Fibroblast of villous mesenchyme (primary cell): ENCODE measurements at regions not wholly inside any gene's neighbourhood (a gene's known extent, or its start where the extent isn't known, plus 50 kb on each side); places are given as distances from the start of the nearest gene placed in this dataset.
A peak's percentile ranks its signal among the peaks of the same experiment; 100 is the strongest.

Experiments used
- DNase-seq: peaks from one replicate; pipeline ENCODE4 v3.0.0-alpha.2; 2010; ENCODE audit warnings: low read depth
- H3K4me3 ChIP-seq: 2 replicates; pipeline ENCODE4 v1.5.1; 2011; ENCODE audit warnings: low read depth, mild to moderate bottlenecking, low read length
- TF ChIP-seq, protein P1 (sequence below): IDR thresholded peaks from 2 replicates; pipeline ENCODE4 v1.5.1; 2012; ENCODE audit warnings: low read depth, mild to moderate bottlenecking, low read length; ENCODE audit not compliant: insufficient read depth

DNA sequence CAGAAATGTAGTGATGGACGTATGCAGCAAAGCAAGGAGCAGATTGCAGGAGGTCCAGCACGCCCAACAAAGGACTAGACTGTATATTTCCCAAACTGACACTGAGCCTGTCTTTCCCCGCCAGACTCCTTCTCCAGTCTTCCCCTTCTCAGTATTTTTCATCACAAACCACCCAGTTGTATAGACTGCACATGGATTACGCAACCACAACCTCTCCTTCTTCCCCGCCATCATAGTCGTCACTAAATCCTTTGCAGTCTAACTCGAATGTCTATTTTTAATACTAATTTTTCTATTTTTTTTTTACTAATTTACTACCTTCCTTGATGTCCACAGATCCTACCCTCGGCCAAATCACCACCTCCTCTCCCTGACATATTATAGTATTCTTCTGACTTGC lies 105.4 kb downstream of the MTNR1A start:
- DNase-seq = no peak
- H3K4me3 ChIP-seq = no peak overlapping the region
- TF ChIP-seq, protein P1, sequence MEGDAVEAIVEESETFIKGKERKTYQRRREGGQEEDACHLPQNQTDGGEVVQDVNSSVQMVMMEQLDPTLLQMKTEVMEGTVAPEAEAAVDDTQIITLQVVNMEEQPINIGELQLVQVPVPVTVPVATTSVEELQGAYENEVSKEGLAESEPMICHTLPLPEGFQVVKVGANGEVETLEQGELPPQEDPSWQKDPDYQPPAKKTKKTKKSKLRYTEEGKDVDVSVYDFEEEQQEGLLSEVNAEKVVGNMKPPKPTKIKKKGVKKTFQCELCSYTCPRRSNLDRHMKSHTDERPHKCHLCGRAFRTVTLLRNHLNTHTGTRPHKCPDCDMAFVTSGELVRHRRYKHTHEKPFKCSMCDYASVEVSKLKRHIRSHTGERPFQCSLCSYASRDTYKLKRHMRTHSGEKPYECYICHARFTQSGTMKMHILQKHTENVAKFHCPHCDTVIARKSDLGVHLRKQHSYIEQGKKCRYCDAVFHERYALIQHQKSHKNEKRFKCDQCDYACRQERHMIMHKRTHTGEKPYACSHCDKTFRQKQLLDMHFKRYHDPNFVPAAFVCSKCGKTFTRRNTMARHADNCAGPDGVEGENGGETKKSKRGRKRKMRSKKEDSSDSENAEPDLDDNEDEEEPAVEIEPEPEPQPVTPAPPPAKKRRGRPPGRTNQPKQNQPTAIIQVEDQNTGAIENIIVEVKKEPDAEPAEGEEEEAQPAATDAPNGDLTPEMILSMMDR = no peak

DNA sequence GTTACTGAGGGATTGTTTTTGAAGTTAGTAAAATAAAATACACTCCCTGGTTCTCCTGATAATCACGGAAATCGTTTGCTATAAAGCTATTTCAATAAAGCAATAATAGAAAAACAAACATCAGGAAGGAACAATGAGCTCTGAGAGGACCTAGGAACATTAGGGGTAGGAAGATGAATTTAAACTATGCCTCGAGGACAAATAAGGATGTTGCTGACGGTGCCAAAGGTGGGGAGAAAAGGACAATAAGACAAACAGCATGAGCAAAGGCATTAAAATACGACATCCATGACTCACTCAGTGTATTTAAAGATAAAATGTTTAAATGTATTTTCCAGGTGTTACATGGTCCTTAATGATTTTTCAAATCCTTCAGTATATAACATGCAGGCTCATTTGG lies 110.3 kb downstream of the MTNR1A start:
- no peak for DNase-seq
- TF ChIP-seq, protein P1 = no peak
- H3K4me3 ChIP-seq = no peak overlapping the region

DNA sequence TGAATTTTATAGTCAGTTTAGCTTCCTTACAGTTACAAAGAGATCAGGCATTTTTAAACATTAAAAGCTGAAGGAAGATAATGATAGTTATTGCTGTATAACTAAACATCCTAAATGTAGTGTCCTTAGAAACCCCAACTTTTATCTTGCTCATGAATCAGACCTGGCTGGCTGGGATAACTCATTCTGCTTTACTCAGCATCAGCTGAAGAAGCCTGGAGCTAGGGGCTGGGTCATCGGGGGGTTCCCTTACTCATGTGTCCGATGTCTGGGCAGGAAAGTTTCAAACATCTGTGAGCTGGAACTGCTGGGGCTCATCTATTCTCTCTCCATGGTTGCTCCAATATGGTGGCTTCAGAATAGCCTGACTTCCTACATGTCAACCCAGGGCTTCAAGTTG lies 113.9 kb downstream of the MTNR1A start:
- H3K4me3 ChIP-seq = no peak overlapping the region
- TF ChIP-seq, protein P1 = no peak
- DNase-seq = peak; percentile 1

DNA sequence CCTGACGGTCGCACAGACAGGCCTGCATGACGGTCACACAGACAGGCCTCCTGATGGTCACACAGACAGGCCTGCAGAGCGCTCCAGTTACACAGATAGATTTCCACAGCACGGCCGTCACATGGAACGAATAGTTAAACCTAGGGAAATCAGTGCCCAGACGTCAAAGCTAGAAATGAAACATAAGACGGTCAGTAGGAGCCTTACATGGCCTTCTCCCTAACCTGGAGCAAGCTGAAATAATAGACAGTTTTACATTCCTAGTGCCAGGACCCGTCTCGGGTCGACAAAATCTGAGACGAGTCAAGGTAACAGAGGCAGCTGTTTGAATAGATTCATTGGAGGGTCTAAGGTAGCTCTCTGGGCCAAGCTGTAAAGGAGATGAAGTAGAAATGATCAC lies 126.9 kb downstream of the MTNR1A start:
- no peak for DNase-seq
- H3K4me3 ChIP-seq = no peak overlapping the region
- TF ChIP-seq, protein P1 = no peak

DNA sequence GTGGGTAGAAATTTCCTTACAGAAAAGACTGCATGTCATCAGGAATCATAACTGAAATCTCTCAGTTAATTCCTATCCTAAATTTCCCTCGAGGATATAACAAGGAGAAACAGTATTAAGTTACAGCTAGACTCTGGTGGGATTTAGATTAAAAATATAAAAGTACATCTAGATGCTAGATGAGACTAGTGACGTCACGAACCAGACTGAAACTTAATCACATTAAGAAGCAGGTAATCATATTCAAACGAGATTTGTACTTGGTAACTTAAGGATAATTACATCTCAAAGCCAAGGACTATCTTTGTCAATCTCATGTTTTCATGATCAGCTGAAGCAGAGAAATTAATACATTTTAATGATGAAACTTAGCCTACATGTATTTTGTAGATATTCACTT lies 130.6 kb downstream of the MTNR1A start:
- TF ChIP-seq, protein P1 = no peak
- DNase-seq = no peak

DNA sequence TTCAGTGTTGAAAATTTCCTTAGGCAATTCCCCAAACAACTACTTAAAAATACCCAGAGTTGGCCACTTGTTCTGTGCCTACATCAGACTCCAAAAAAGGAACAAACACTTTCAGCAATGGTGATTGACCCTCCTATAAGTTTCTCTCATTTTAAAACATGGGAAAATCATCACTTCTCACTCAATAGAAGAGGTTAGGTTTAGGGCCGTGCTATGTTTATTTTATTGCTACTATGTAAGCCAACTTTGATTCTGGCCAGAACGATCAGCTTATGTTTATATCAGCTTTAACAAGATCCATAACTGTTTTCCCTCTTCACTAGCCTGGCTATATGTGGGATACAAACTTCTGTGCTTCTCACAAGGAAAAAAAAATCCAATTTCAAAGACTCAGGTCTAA lies 133.1 kb downstream of the MTNR1A start:
- DNase-seq = no peak
- H3K4me3 ChIP-seq = no peak overlapping the region
- TF ChIP-seq, protein P1 = no peak

More for the DNA sequence above, 130.6 kb downstream of the MTNR1A start:
- H3K4me3 ChIP-seq = no peak overlapping the region

DNA sequence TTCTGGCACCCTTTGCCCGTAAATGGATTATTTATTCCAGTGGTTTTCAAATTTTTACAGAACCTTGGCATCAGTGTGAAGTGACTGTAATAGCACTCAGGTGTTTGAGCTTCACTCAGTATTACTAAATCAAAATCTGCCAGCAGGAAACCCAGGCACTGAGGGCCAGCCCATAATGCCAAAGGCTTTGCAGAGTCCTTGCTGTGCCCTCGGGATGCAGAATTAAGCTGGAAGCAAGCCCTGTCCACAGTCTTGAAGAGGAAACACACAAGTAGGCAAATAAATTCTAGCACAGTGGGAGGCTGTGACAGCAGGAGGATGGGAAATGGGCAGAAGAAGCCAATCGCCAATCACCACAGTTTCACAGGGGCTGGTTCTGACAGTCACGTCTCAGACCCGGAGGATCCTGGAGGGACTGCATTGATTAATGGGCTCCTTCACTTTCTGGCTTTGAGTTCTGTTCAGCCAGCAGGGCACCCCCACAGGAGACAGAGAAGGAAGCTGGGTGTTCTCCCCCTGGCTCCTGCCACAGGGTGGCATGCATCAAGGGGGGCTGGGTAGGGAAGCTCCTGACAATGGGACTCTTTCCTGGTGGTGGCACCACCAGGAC lies 138.8 kb downstream of the MTNR1A start:
- H3K4me3 ChIP-seq = no peak overlapping the region
- no peak for DNase-seq
- TF ChIP-seq, protein P1 = no peak
